MM.1S (cell line): ENCODE measurements at regions not wholly inside any gene's neighbourhood (a gene's known extent, or its start where the extent isn't known, plus 50 kb on each side); places are given as distances from the start of the nearest gene placed in this dataset.

Experiments used
- DNase-seq: peaks from one replicate; pipeline ENCODE4 v3.0.0-alpha.2; 2015
- H2AFZ ChIP-seq: fragments of 300-600 bp; sonication (generic); 2 replicates; pipeline ENCODE4 v1.6.0; 2016; ENCODE audit warnings: antibody characterized with exemption, low read length
- H3F3A ChIP-seq: fragments of 300-600 bp; sonication (generic); 2 replicates; pipeline ENCODE4 v1.6.1; 2016; ENCODE audit warnings: mild to moderate bottlenecking, antibody characterized with exemption, low read length, moderate library complexity, mixed read lengths; ENCODE audit not compliant: insufficient read depth
- H3K27ac ChIP-seq: fragments of 300-600 bp; sonication (generic); 2 replicates; pipeline ENCODE4 v1.5.1; 2016; ENCODE audit warnings: mild to moderate bottlenecking, low read length
- H3K27me3 ChIP-seq: fragments of 300-600 bp; sonication (generic); replicated peaks from 2 replicates; pipeline ENCODE4 v1.6.0; 2016; ENCODE audit warnings: low read length; ENCODE audit not compliant: insufficient read depth
- H3K36me3 ChIP-seq: fragments of 300-600 bp; sonication (generic); replicated peaks from 2 replicates; pipeline ENCODE4 v1.6.1; 2016; ENCODE audit warnings: mild to moderate bottlenecking, low read length, mixed read lengths; ENCODE audit not compliant: insufficient read depth
- H3K4me1 ChIP-seq: fragments of 300-600 bp; sonication (generic); 2 replicates; pipeline ENCODE4 v1.6.1; 2016; ENCODE audit warnings: low read length, mixed read lengths
- H3K4me2 ChIP-seq: fragments of 300-600 bp; sonication (generic); 2 replicates; pipeline ENCODE4 v1.6.0; 2016; ENCODE audit warnings: low read depth, low read length
- H3K4me3 ChIP-seq: fragments of 300-600 bp; sonication (generic); 2 replicates; pipeline ENCODE4 v1.5.1; 2016; ENCODE audit warnings: low read length, mixed read lengths
- H3K79me2 ChIP-seq: fragments of 300-600 bp; sonication (generic); 2 replicates; pipeline ENCODE4 v1.6.1; 2016; ENCODE audit warnings: mixed run types, low read length, mixed read lengths
- H3K9ac ChIP-seq: fragments of 300-600 bp; sonication (generic); 2 replicates; pipeline ENCODE4 v1.6.1; 2016; ENCODE audit warnings: low read length, mixed read lengths
- H3K9me2 ChIP-seq: fragments of 300-600 bp; sonication (generic); replicated peaks from 2 replicates; pipeline ENCODE4 v1.6.1; 2016; ENCODE audit warnings: mild to moderate bottlenecking, low read length, mixed read lengths; ENCODE audit not compliant: insufficient read depth
- H3K9me3 ChIP-seq: fragments of 300-600 bp; sonication (generic); replicated peaks from 2 replicates; pipeline ENCODE4 v1.6.1; 2016; ENCODE audit warnings: mild to moderate bottlenecking, low read length, mixed read lengths; ENCODE audit not compliant: insufficient read depth
- H4K20me1 ChIP-seq: fragments of 300-600 bp; sonication (generic); 2 replicates; pipeline ENCODE4 v1.6.1; 2016; ENCODE audit warnings: mild to moderate bottlenecking, low read length, moderate library complexity, mixed read lengths; ENCODE audit not compliant: insufficient read depth
- CTCF ChIP-seq: fragments of 300-600 bp; sonication (generic); IDR thresholded peaks from 2 replicates; pipeline ENCODE4 v1.5.1; 2016; ENCODE audit warnings: antibody characterized with exemption, low read length, mixed read lengths
- EZH2 ChIP-seq: fragments of 300-600 bp; sonication (generic); optimal IDR thresholded peaks from 2 replicates; pipeline ENCODE3; 2017; ENCODE audit warnings: low read depth, mild to moderate bottlenecking, antibody characterized with exemption, low read length, mixed read lengths
- EZH2phosphoT487 ChIP-seq: fragments of 300-600 bp; sonication (generic); IDR thresholded peaks from 2 replicates; pipeline ENCODE4 v1.6.1; 2018; ENCODE audit warnings: antibody characterized with exemption, low read length

GRCh38 chr6:86558318-86558717 is 379.0 kb upstream of the HTR1E start:
- Histone ChIP-seq H3K4me3 (no peak overlapping the region), H3K9ac (no peak overlapping the region), H3K9me2 (no peaks in the 10 kb centered on the region), H3K36me3 (no peaks in the 10 kb centered on the region), H4K20me1 (no peaks in the 10 kb centered on the region), H3K4me2 (no peak overlapping the region), H3F3A (no peaks in the 10 kb centered on the region), H3K27me3 (no peaks in the 10 kb centered on the region), H3K27ac (no peak overlapping the region), H3K9me3 (no peaks in the 10 kb centered on the region), H3K79me2 (no peaks in the 10 kb centered on the region), H2AFZ (no peak overlapping the region), H3K4me1 (no peaks in the 10 kb centered on the region)
- TF ChIP-seq CTCF (no peak), EZH2phosphoT487 (no peak), EZH2 (no peak)
- DNase-seq = no peak

- DNase-seq = no peak
- no peaks in the 10 kb centered on the region for H3K36me3 ChIP-seq
- H2AFZ ChIP-seq = no peak overlapping the region
- H4K20me1 ChIP-seq = no peaks in the 10 kb centered on the region
- no peaks in the 10 kb centered on the region for H3K4me1 ChIP-seq
- no peaks in the 10 kb centered on the region for H3K27me3 ChIP-seq
- no peak overlapping the region for H3K4me2 ChIP-seq
- TF ChIP-seq CTCF (no peak), EZH2phosphoT487 (no peak), EZH2 (no peak)
- H3K9me3 ChIP-seq = no peaks in the 10 kb centered on the region
- H3K9ac ChIP-seq = no peak overlapping the region
- no peak overlapping the region for H3K27ac ChIP-seq
- H3K9me2 ChIP-seq = no peaks in the 10 kb centered on the region
- H3K4me3 ChIP-seq = no peak overlapping the region
- H3F3A ChIP-seq = no peaks in the 10 kb centered on the region
- H3K79me2 ChIP-seq = no peaks in the 10 kb centered on the region
Measured at GRCh38 chr6:86537292-86537861, 400.0 kb upstream of the HTR1E start.

GRCh38 chr6:86536121-86536520 is 401.2 kb upstream of the HTR1E start:
- H3F3A ChIP-seq = no peaks in the 10 kb centered on the region
- no peak for TF ChIP-seq CTCF
- TF ChIP-seq EZH2phosphoT487 = no peak
- no peak for TF ChIP-seq EZH2
- DNase-seq = no peak
- H3K9ac ChIP-seq = no peak overlapping the region
- H3K36me3 ChIP-seq = no peaks in the 10 kb centered on the region
- no peaks in the 10 kb centered on the region for H3K79me2 ChIP-seq
- no peak overlapping the region for H3K4me3 ChIP-seq
- H2AFZ ChIP-seq = no peak overlapping the region
- H3K27me3 ChIP-seq = no peaks in the 10 kb centered on the region
- H3K9me2 ChIP-seq = no peaks in the 10 kb centered on the region
- no peaks in the 10 kb centered on the region for H3K9me3 ChIP-seq
- H3K4me2 ChIP-seq = no peak overlapping the region
- H4K20me1 ChIP-seq = no peaks in the 10 kb centered on the region
- no peak overlapping the region for H3K27ac ChIP-seq
- H3K4me1 ChIP-seq = no peaks in the 10 kb centered on the region
